OCI-LY7 (cell line): ENCODE measurements at regions not wholly inside any gene's neighbourhood (a gene's known extent, or its start where the extent isn't known, plus 50 kb on each side); places are given as distances from the start of the nearest gene placed in this dataset.

Source experiments
- CTCF ChIP-seq: fragments of 200-600 bp; sonication (generic); conservative IDR thresholded peaks from 2 replicates; pipeline ENCODE4 v1.5.1; 2014; ENCODE audit warnings: mild to moderate bottlenecking, antibody characterized with exemption, low read length, moderate library complexity, mixed read lengths
- EZH2phosphoT487 ChIP-seq: fragments of 200-600 bp; sonication (generic); IDR thresholded peaks from 2 replicates; pipeline ENCODE4 v1.6.1; 2018; ENCODE audit warnings: low read depth, borderline replicate concordance, mild to moderate bottlenecking, mixed run types, antibody characterized with exemption, low read length, moderate library complexity, mixed read lengths

- TF ChIP-seq CTCF (no peak), EZH2phosphoT487 (no peak)
These were observed 624.9 kb upstream of the PCDH9 start for GRCh38 chr13:67854990-67855389.
